ENCODE measurements at regions not wholly inside any gene's neighbourhood (a gene's known extent, or its start where the extent isn't known, plus 50 kb on each side); places are given as distances from the start of the nearest gene placed in this dataset.

- TF ChIP-seq CTCF (IDR thresholded peaks at IDR 0.05) (no peak), POLR2A (IDR thresholded peaks at IDR 0.05) (no peak)
Observed at GRCh38 chr5:3780278-3780677, 184.6 kb downstream of the IRX1 start.

Data from Peyer's patch (tissue), 4 donors.